H9 (cell line): ENCODE measurements at regions not wholly inside any gene's neighbourhood (a gene's known extent, or its start where the extent isn't known, plus 50 kb on each side); places are given as distances from the start of the nearest gene placed in this dataset.

Experiments
- DNase-seq: peaks from one replicate; pipeline ENCODE4 v3.0.0-alpha.2; 2017
- H2AFZ ChIP-seq: one replicate; pipeline ENCODE4 v1.6.1; 2013; ENCODE audit warnings: mild to moderate bottlenecking, low read length, control low read depth, moderate library complexity
- H2AK5ac ChIP-seq: 2 replicates; pipeline ENCODE4 v1.6.1; 2013; ENCODE audit warnings: low read length, control low read depth, mixed read lengths; ENCODE audit not compliant: insufficient read length
- H2BK120ac ChIP-seq: one replicate; pipeline ENCODE4 v1.6.1; 2013; ENCODE audit warnings: low read depth, mild to moderate bottlenecking, low read length, control low read depth, inconsistent platforms; ENCODE audit not compliant: poor library complexity, severe bottlenecking
- H2BK12ac ChIP-seq: 2 replicates; pipeline ENCODE4 v1.6.1; 2013; ENCODE audit warnings: low read length, control low read depth, mixed read lengths, low read depth; ENCODE audit not compliant: insufficient read length
- H2BK15ac ChIP-seq: 2 replicates; pipeline ENCODE4 v1.6.1; 2013; ENCODE audit warnings: low read depth, low read length, control low read depth
- H2BK20ac ChIP-seq: one replicate; pipeline ENCODE4 v1.6.1; 2013; ENCODE audit warnings: low read depth, mild to moderate bottlenecking, low read length, control low read depth, inconsistent platforms; ENCODE audit not compliant: poor library complexity, severe bottlenecking
- H2BK5ac ChIP-seq: 2 replicates; pipeline ENCODE4 v1.6.1; 2013; ENCODE audit warnings: low read length, control low read depth, mixed read lengths; ENCODE audit not compliant: insufficient read length
- H3K14ac ChIP-seq: 2 replicates; pipeline ENCODE4 v1.6.1; 2013; ENCODE audit warnings: low read length, control low read depth; ENCODE audit not compliant: insufficient read depth
- H3K18ac ChIP-seq: 2 replicates; pipeline ENCODE4 v1.6.1; 2013; ENCODE audit warnings: low read depth, mild to moderate bottlenecking, mixed read lengths, low read length, control low read depth; ENCODE audit not compliant: insufficient read length
- H3K23ac ChIP-seq: 2 replicates; pipeline ENCODE4 v1.6.1; 2013; ENCODE audit warnings: low read length, control low read depth, mixed read lengths, low read depth; ENCODE audit not compliant: insufficient read length
- H3K23me2 ChIP-seq: 2 replicates; pipeline ENCODE4 v1.6.1; 2013; ENCODE audit warnings: low read depth, mild to moderate bottlenecking, mixed read lengths, low read length, control low read depth; ENCODE audit not compliant: insufficient read length, poor library complexity, severe bottlenecking
- H3K27ac ChIP-seq: 2 replicates; pipeline ENCODE4 v1.5.1; 2013; ENCODE audit warnings: low read length, control low read depth, mixed read lengths, low read depth; ENCODE audit not compliant: insufficient read length
- H3K27me3 ChIP-seq: 2 replicates; pipeline ENCODE4 v1.6.1; 2013; ENCODE audit warnings: low read length, control low read depth, inconsistent platforms; ENCODE audit not compliant: insufficient read depth
- H3K4ac ChIP-seq: 2 replicates; pipeline ENCODE4 v1.6.1; 2013; ENCODE audit warnings: low read depth, mild to moderate bottlenecking, control low read depth, inconsistent platforms, low read length, moderate library complexity
- H3K4me1 ChIP-seq: 2 replicates; pipeline ENCODE4 v1.6.1; 2013; ENCODE audit warnings: low read length, control low read depth, inconsistent platforms; ENCODE audit not compliant: insufficient read depth
- H3K4me2 ChIP-seq: 2 replicates; pipeline ENCODE4 v1.6.1; 2013; ENCODE audit warnings: low read length, control low read depth, mixed read lengths; ENCODE audit not compliant: insufficient read length, insufficient read depth
- H3K56ac ChIP-seq: 2 replicates; pipeline ENCODE4 v1.6.1; 2013; ENCODE audit warnings: low read depth, mild to moderate bottlenecking, mixed read lengths, low read length, control low read depth; ENCODE audit not compliant: insufficient read length
- H3K79me1 ChIP-seq: 2 replicates; pipeline ENCODE4 v1.6.1; 2013; ENCODE audit warnings: low read depth, mild to moderate bottlenecking, moderate library complexity, low read length, control low read depth, inconsistent platforms; ENCODE audit not compliant: insufficient read depth, poor library complexity, severe bottlenecking
- H3K79me2 ChIP-seq: 2 replicates; pipeline ENCODE4 v1.6.1; 2013; ENCODE audit warnings: low read length, control low read depth, inconsistent platforms; ENCODE audit not compliant: insufficient read depth
- H3K9ac ChIP-seq: 2 replicates; pipeline ENCODE4 v1.6.1; 2013; ENCODE audit warnings: low read length, control low read depth, mixed read lengths; ENCODE audit not compliant: insufficient read length; ENCODE audit errors: extremely low read depth
- H3K9me3 ChIP-seq: one replicate; pipeline ENCODE4 v1.6.1; 2013; ENCODE audit warnings: low read depth, low read length, inconsistent platforms; ENCODE audit not compliant: control insufficient read depth
- H3T11ph ChIP-seq: one replicate; pipeline ENCODE4 v1.6.1; 2013; ENCODE audit warnings: mild to moderate bottlenecking, low read length, control low read depth, inconsistent platforms
- H4K20me1 ChIP-seq: one replicate; pipeline ENCODE4 v1.6.1; 2013; ENCODE audit not compliant: control insufficient read depth, insufficient read length, insufficient read depth
- H4K5ac ChIP-seq: 2 replicates; pipeline ENCODE4 v1.6.1; 2013; ENCODE audit warnings: low read depth, mild to moderate bottlenecking, mixed read lengths, low read length, control low read depth; ENCODE audit not compliant: insufficient read length
- H4K8ac ChIP-seq: replicated peaks from 2 replicates; pipeline ENCODE4 v1.6.1; 2013; ENCODE audit warnings: low read length, control low read depth, mixed read lengths, low read depth; ENCODE audit not compliant: insufficient read length
- H4K91ac ChIP-seq: 2 replicates; pipeline ENCODE4 v1.6.1; 2013; ENCODE audit warnings: low read depth, mild to moderate bottlenecking, moderate library complexity, mixed read lengths, low read length, control low read depth; ENCODE audit not compliant: insufficient read length
- H3K27ac Mint-ChIP-seq, 3 experiments: 2 replicates in 2 of 3; 3 replicates in 1 of 3; pipeline ENCODE4 v1.8.0; 2020 to 2021; ENCODE audit warnings: mixed read lengths in 3 of 3, mild to moderate bottlenecking in 1 of 3, moderate library complexity in 1 of 3
- H3K27me3 Mint-ChIP-seq: 2 replicates; pipeline ENCODE4 v1.8.0; 2021; ENCODE audit warnings: low read depth, mild to moderate bottlenecking, moderate library complexity, mixed read lengths
- H3K36me3 Mint-ChIP-seq, 3 experiments: 2 replicates in 2 of 3; 3 replicates in 1 of 3; pipeline ENCODE4 v1.8.0; 2020 to 2021; ENCODE audit warnings: low read depth in 3 of 3, mixed read lengths in 3 of 3; ENCODE audit not compliant: insufficient read depth in 1 of 3
- H3K4me1 Mint-ChIP-seq, 2 experiments: 2 replicates each; pipeline ENCODE4 v1.8.0; 2020; ENCODE audit warnings: mixed read lengths in 2 of 2
- H3K4me3 Mint-ChIP-seq, 2 experiments: 2 replicates in 1 of 2; 3 replicates in 1 of 2; pipeline ENCODE4 v1.8.0; 2020 to 2021; ENCODE audit warnings: mild to moderate bottlenecking in 2 of 2, mixed read lengths in 2 of 2, moderate library complexity in 1 of 2
- H3K9me3 Mint-ChIP-seq, 2 experiments: 2 replicates in 1 of 2; 3 replicates in 1 of 2; pipeline ENCODE4 v1.8.0; 2020; ENCODE audit warnings: mild to moderate bottlenecking in 2 of 2, mixed read lengths in 2 of 2, moderate library complexity in 1 of 2
- CTCF ChIP-seq: fragments of 200-600 bp; sonication (generic); conservative IDR thresholded peaks from 3 replicates; pipeline ENCODE4 v1.8.0; 2021; ENCODE audit warnings: antibody characterized with exemption, mild to moderate bottlenecking
- WGBS: extraction: QIAGEN DNeasy Blood & Tissue Kit; methylation state at CpG from one replicate; pipeline ENCODE4 v1.1.7; 2013; ENCODE audit warnings: missing lambda C conversion rate, low lambda C conversion rate, mixed read lengths; ENCODE audit not compliant: insufficient read length; ENCODE audit errors: extremely low coverage; 5-methylcytosine and 5-hydroxymethylcytosine counted together

GRCh38 chr5:125661584-125661983 is 761.6 kb upstream of the GRAMD2B start:
- Histone ChIP-seq H2AFZ (no peak overlapping the region), H3K9me3 (no peaks in the 10 kb centered on the region), H2BK20ac (no peak overlapping the region), H2AK5ac (no peak overlapping the region), H3K23me2 (no peaks in the 10 kb centered on the region), H3K27ac (no peak overlapping the region), H3K79me2 (no peaks in the 10 kb centered on the region), H3K9ac (no peak overlapping the region), H3K27me3 (no peaks in the 10 kb centered on the region), H2BK12ac (no peak overlapping the region), H4K91ac (no peak overlapping the region), H3K4ac (no peak overlapping the region), H3K4me1 (peaks cover 4% of the 10 kb centered on the region; the same call in 1 of the 2 replicates), H4K8ac (no peak overlapping the region), H3K4me2 (no peak overlapping the region), H3K14ac (no peak overlapping the region), H2BK120ac (no peak overlapping the region), H2BK15ac (no peak overlapping the region), H2BK5ac (no peak overlapping the region), H4K20me1 (no peaks in the 10 kb centered on the region), H3K23ac (no peak overlapping the region), H4K5ac (no peak overlapping the region), H3K79me1 (no peaks in the 10 kb centered on the region), H3T11ph (no peak overlapping the region), H3K56ac (no peak overlapping the region), H3K18ac (no peak overlapping the region)
- Mint-ChIP-seq H3K4me3 (no peak overlapping the region), H3K36me3 (peaks cover 0 to 5% (median 0%) of the 10 kb centered on the region in 3 experiments; a peak in 3 of 7 replicates), H3K27me3 (no peaks in the 10 kb centered on the region; the same call in 1 of the 2 replicates), H3K4me1 (peaks cover 15 to 22% of the 10 kb centered on the region in 2 experiments), H3K9me3 (peaks cover 6 to 7% of the 10 kb centered on the region in 2 experiments; a peak in 4 of 5 replicates), H3K27ac (no peak overlapping the region)
- no peak for DNase-seq
- no CpG with 5 or more reads among the region's 1 CpG for WGBS
- TF ChIP-seq CTCF, result no peak
